Adrenal gland (tissue), 9 donors: ENCODE measurements at regions not wholly inside any gene's neighbourhood (a gene's known extent, or its start where the extent isn't known, plus 50 kb on each side); places are given as distances from the start of the nearest gene placed in this dataset.

ENCODE experiments used
- DNase-seq, 7 donors: peaks; one replicate each; pipeline ENCODE4 v3.0.0-alpha.2; 2019 to 2020
- H3K27ac ChIP-seq, 5 donors: fragments of 200-600 bp; sonication (generic) in 4 of 5; 1 replicate in 3 of 5; 2 replicates in 2 of 5; pipeline versions ENCODE4 v1.5.1 to v1.8.0; 2016 to 2020; ENCODE audit warnings: mild to moderate bottlenecking in 1 of 5
- H3K27me3 ChIP-seq: fragments of 200-600 bp; 2 replicates; pipeline ENCODE4 v1.8.0; 2021
- H3K36me3 ChIP-seq, 2 donors: fragments of 200-600 bp; replicated peaks in 1 of 2; 1 replicate in 1 of 2; 2 replicates in 1 of 2; pipeline versions ENCODE4 v1.5.1 to v1.8.0; 2018 to 2022
- H3K4me1 ChIP-seq, 2 donors: fragments of 200-600 bp; replicated peaks in 1 of 2; 1 replicate in 1 of 2; 2 replicates in 1 of 2; pipeline versions ENCODE4 v1.5.1 to v1.8.0; 2018 to 2021
- H3K4me3 ChIP-seq, 4 donors: fragments of 200-600 bp; sonication (generic) in 3 of 4; one replicate each; pipeline ENCODE4 v1.5.1; 2016 to 2018
- H3K9me3 ChIP-seq, 3 donors: fragments of 200-600 bp; sonication (generic) in 1 of 3; replicated peaks in 1 of 3; 1 replicate in 2 of 3; 2 replicates in 1 of 3; pipeline versions ENCODE4 v1.5.1 to v1.8.0; 2016 to 2021
- POLR2A ChIP-seq, 2 donors: fragments of 450-650 bp; IDR thresholded peaks; one replicate each; pipeline ENCODE4 v1.6.1; 2017; ENCODE audit warnings: antibody characterized with exemption in 2 of 2, mild to moderate bottlenecking in 2 of 2, moderate library complexity in 1 of 2
- WGBS, 4 donors: extraction: QIAGEN DNeasy Blood & Tissue Kit in 2 of 4; methylation state at CpG; one replicate each; pipeline versions ENCODE4 v1.1.5 to v1.1.7; 2013 to 2017; 5-methylcytosine and 5-hydroxymethylcytosine counted together
- intact Hi-C, 2 donors: fragments of 100-400 bp; cut with DNase I; formaldehyde crosslinking; loops; one replicate each; pipeline versions ENCODE4 v1.14.1 to v1.15.0; 2022 to 2023
- TF ChIP-seq, protein P1 (sequence below), 6 experiments: fragments of 450-650 bp in 4 of 6; fragments of 200-600 bp in 2 of 6; sonication (generic) in 1 of 6; IDR thresholded peaks; 1 replicate in 5 of 6; 2 replicates in 1 of 6; pipeline versions ENCODE4 v1.5.1 to v1.8.0; 2016 to 2021; ENCODE audit warnings: antibody characterized with exemption in 6 of 6, mild to moderate bottlenecking in 2 of 6, moderate library complexity in 1 of 6
- donor health status: healthy with polysubstance abuse.
- donor health status: Bipolar disorder and iron deficiency.
- donor health status: DM: yes; HTN: yes; CAD: no.
- donor health status: DM: no; HTN: no; CAD: no.
- donor health status: DM: no; HTN: no; CAD: no.

DNA sequence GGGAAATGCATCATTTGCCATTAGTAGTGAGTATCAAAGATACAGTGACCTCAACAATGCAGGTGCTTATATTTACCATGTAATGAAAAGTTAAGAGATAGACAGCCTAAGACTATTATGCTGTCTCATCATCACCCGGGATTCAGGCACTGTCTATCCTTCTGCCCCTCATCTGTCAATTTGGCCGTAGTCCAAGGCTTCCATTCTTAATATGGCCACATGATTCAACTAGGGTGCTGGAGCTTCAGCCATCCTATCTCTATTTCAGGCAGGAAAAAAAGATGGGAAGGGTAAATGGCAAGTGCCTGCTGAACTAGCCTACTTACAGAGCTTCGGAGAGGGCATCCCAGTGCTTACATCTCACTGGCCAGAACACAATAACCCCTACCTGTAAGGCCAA, 196.7 kb upstream of the LNX1 start:
- intact Hi-C loops = no loop called here
- no peak overlapping the region for H3K4me3 ChIP-seq
- H3K27me3 ChIP-seq = no peaks in the 10 kb centered on the region
- TF ChIP-seq, protein P1, sequence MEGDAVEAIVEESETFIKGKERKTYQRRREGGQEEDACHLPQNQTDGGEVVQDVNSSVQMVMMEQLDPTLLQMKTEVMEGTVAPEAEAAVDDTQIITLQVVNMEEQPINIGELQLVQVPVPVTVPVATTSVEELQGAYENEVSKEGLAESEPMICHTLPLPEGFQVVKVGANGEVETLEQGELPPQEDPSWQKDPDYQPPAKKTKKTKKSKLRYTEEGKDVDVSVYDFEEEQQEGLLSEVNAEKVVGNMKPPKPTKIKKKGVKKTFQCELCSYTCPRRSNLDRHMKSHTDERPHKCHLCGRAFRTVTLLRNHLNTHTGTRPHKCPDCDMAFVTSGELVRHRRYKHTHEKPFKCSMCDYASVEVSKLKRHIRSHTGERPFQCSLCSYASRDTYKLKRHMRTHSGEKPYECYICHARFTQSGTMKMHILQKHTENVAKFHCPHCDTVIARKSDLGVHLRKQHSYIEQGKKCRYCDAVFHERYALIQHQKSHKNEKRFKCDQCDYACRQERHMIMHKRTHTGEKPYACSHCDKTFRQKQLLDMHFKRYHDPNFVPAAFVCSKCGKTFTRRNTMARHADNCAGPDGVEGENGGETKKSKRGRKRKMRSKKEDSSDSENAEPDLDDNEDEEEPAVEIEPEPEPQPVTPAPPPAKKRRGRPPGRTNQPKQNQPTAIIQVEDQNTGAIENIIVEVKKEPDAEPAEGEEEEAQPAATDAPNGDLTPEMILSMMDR (IDR thresholded peaks at IDR 0.05) = no peak
- TF ChIP-seq POLR2A (IDR thresholded peaks at IDR 0.05) = no peak
- H3K4me1 ChIP-seq = peaks cover 0 to 8% of the 10 kb centered on the region in 2 donors
- 77 to 85% (median 82%) methylated on average over 3 of the region's 3 CpGs for WGBS, 4 donors
- no peak overlapping the region for H3K27ac ChIP-seq
- no peaks in the 10 kb centered on the region for H3K36me3 ChIP-seq
- no peaks in the 10 kb centered on the region for H3K9me3 ChIP-seq
- DNase-seq = no peak

DNA sequence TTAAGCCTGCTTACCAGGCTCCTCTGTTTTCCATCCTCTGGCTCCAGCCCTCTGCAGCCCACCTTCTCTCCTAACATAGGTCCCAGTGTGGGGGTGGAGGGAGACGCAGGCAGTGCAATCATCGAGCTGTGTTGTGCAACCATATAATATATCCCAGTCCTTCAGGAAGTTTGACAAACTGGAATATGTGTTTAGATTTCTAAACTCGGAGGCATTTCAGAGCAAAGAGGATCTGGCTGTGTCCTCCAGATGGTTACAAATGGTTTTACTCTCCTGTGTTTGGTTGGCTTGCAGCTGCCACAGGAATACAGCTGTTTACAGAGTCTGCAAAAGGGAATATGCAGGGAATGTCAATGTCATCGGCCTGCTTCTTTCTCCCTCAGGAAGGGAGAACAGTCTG, 195.3 kb upstream of the LNX1 start:
- H3K27me3 ChIP-seq = no peaks in the 10 kb centered on the region
- WGBS, 4 donors = 55 to 69% (median 62%) methylated on average over 4 of the region's 4 CpGs
- peaks cover 0 to 8% of the 10 kb centered on the region in 2 donors for H3K4me1 ChIP-seq
- H3K27ac ChIP-seq = peak overlapping the region in 1 of 5 donors; percentile 55
- no peak for DNase-seq
- H3K36me3 ChIP-seq = no peaks in the 10 kb centered on the region
- no peak for TF ChIP-seq POLR2A (IDR thresholded peaks at IDR 0.05)
- TF ChIP-seq, protein P1 (IDR thresholded peaks at IDR 0.05) = no peak
- intact Hi-C loops = no loop called here
- no peaks in the 10 kb centered on the region for H3K9me3 ChIP-seq
- H3K4me3 ChIP-seq = no peak overlapping the region

DNA sequence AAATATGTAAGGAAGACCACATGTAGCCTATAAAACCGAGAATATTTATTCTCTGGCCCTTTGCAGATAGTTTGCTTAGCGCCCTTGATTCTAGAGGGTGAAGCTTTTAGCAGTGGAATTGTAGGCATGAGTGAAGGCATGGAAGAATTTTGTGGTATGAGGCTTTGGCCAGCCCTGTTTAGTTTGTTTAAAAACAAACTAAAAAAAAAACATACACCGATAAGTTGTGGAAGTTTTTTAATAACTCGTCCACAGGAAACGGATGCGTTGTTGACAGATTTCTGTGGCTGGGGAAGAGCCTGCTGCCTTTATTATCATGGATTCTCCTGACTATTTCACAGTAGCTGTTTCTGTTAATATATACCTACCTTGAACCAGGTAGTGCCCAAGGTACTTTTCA, 194.7 kb upstream of the LNX1 start:
- H3K9me3 ChIP-seq = no peaks in the 10 kb centered on the region
- peaks cover 0 to 8% of the 10 kb centered on the region in 2 donors for H3K4me1 ChIP-seq
- H3K36me3 ChIP-seq = no peaks in the 10 kb centered on the region
- WGBS, 4 donors = 67 to 81% (median 75%) methylated on average over 6 of the region's 6 CpGs
- no peak for DNase-seq
- H3K27ac ChIP-seq = peak overlapping the region in 1 of 5 donors; percentile 38
- H3K4me3 ChIP-seq = no peak overlapping the region
- intact Hi-C loops = no loop called here
- H3K27me3 ChIP-seq = no peaks in the 10 kb centered on the region
- no peak for TF ChIP-seq POLR2A (IDR thresholded peaks at IDR 0.05)
- TF ChIP-seq, protein P1 (IDR thresholded peaks at IDR 0.05) = no peak

DNA sequence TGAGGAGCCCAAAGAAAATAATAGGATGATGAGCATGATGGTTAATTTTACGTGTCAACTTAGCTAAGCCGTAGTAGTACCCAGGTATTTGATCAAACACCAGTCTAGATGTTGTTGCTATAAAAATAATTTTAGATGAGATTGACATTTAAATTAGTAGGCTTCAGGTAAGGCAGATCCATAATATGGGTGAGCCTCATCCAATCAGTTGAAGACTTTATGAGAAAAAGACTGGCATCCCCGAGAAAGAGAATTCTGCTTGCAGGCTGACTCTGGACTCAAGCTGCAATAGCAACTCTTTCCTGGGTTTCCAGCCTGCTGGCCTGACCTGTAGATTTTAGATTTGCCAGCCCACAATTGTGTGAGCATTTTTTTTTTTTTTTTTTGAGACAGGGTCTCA, 192.8 kb upstream of the LNX1 start:
- H3K4me3 ChIP-seq = no peak overlapping the region
- WGBS, 4 donors = 94 to 96% (median 95%) methylated on average over 3 of the region's 3 CpGs
- TF ChIP-seq, protein P1 (IDR thresholded peaks at IDR 0.05) = no peak
- TF ChIP-seq POLR2A (IDR thresholded peaks at IDR 0.05) = no peak
- no peaks in the 10 kb centered on the region for H3K27me3 ChIP-seq
- H3K4me1 ChIP-seq = peaks cover 0 to 8% of the 10 kb centered on the region in 2 donors
- no peak for DNase-seq
- no peaks in the 10 kb centered on the region for H3K36me3 ChIP-seq
- no peaks in the 10 kb centered on the region for H3K9me3 ChIP-seq
- no peak overlapping the region for H3K27ac ChIP-seq
- intact Hi-C loops = no loop called here
